Psoas muscle (tissue), 7 donors: ENCODE measurements at regions not wholly inside any gene's neighbourhood (a gene's known extent, or its start where the extent isn't known, plus 50 kb on each side); places are given as distances from the start of the nearest gene placed in this dataset.

Source experiments
- ATAC-seq, 4 donors: fragments of 200-7000 bp; cut with Tn5 transposase; one replicate each; pipeline ENCODE4 v1.9.1; 2020; ENCODE audit warnings: moderate library complexity in 3 of 4, mild to moderate bottlenecking in 2 of 4
- DNase-seq, 2 donors: peaks; one replicate each; pipeline ENCODE4 v3.0.0-alpha.2; 2020
- H3K27ac ChIP-seq: fragments of 200-600 bp; one replicate; pipeline ENCODE4 v1.8.0; 2022
- H3K27me3 ChIP-seq, 3 donors: fragments of 200-600 bp in 1 of 3; one replicate each; pipeline versions ENCODE4 v1.6.1 to v1.8.0; 2013 to 2022; ENCODE audit warnings: low read length in 2 of 3, mild to moderate bottlenecking in 2 of 3, moderate library complexity in 1 of 3; ENCODE audit not compliant: insufficient read depth in 3 of 3
- H3K36me3 ChIP-seq, 2 donors: fragments of 200-600 bp in 1 of 2; one replicate each; pipeline versions ENCODE4 v1.6.1 to v1.8.0; 2013 to 2022; ENCODE audit warnings: low read depth in 1 of 2, mild to moderate bottlenecking in 1 of 2, moderate library complexity in 1 of 2; ENCODE audit not compliant: insufficient read depth in 1 of 2
- H3K4me1 ChIP-seq: fragments of 200-600 bp; one replicate; pipeline ENCODE4 v1.8.0; 2022
- H3K4me3 ChIP-seq: fragments of 200-600 bp; one replicate; pipeline ENCODE4 v1.8.0; 2022; ENCODE audit warnings: mild to moderate bottlenecking
- H3K9me3 ChIP-seq: fragments of 200-600 bp; one replicate; pipeline ENCODE4 v1.8.0; 2022
- CTCF ChIP-seq: fragments of 200-600 bp; IDR thresholded peaks from one replicate; pipeline ENCODE4 v1.8.0; 2022; ENCODE audit warnings: antibody characterized with exemption
- WGBS, 3 donors: extraction: QIAGEN DNeasy Blood & Tissue Kit; methylation state at CpG; one replicate each; pipeline versions ENCODE4 v1.1.6 to v1.1.7; 2013; 5-methylcytosine and 5-hydroxymethylcytosine counted together
- intact Hi-C, 2 donors: fragments of 100-400 bp; cut with DNase I; formaldehyde crosslinking; loops; one replicate each; pipeline versions ENCODE4 v1.11.0 to v1.14.2; 2022
- donor health status: healthy with polysubstance abuse.
- donor health status: DM: no; HTN: no; CAD: no; lungs with moderate emphysema.
- donor health status: Bipolar disorder and iron deficiency.
- donor health status: healthy.
- donor health status: DM: yes; HTN: yes; CAD: no.
- donor health status: DM: no; HTN: no; CAD: no.
- donor health status: DM: yes; HTN: yes; CAD: no.

- Histone ChIP-seq H3K4me3 (no peak overlapping the region), H3K4me1 (no peaks in the 10 kb centered on the region), H3K27me3 (no peaks in the 10 kb centered on the region), H3K36me3 (no peaks in the 10 kb centered on the region), H3K9me3 (no peaks in the 10 kb centered on the region), H3K27ac (no peak overlapping the region)
- intact Hi-C loops, result no loop called here
- TF ChIP-seq CTCF, result no peak
- no peak for ATAC-seq
- 22 to 68% (median 60%) methylated on average over 1 of the region's 1 CpG for WGBS, 3 donors
- DNase-seq, result no peak
Measured at GRCh38 chr9:103913899-103914298, 180.2 kb upstream of the SMC2 start.

- intact Hi-C loops, result no loop called here
- TF ChIP-seq CTCF, result no peak
- H3K27me3 ChIP-seq, result no peaks in the 10 kb centered on the region
- no peak overlapping the region for H3K4me3 ChIP-seq
- DNase-seq, result no peak
- no peak overlapping the region for H3K27ac ChIP-seq
- no peak for ATAC-seq
- WGBS, 3 donors, result 74 to 86% (median 76%) methylated on average over 5 of the region's 5 CpGs
- H3K4me1 ChIP-seq, result no peaks in the 10 kb centered on the region
- no peaks in the 10 kb centered on the region for H3K9me3 ChIP-seq
- H3K36me3 ChIP-seq, result no peaks in the 10 kb centered on the region
Measured at GRCh38 chr9:103919605-103920209, 174.4 kb upstream of the SMC2 start.

DNA sequence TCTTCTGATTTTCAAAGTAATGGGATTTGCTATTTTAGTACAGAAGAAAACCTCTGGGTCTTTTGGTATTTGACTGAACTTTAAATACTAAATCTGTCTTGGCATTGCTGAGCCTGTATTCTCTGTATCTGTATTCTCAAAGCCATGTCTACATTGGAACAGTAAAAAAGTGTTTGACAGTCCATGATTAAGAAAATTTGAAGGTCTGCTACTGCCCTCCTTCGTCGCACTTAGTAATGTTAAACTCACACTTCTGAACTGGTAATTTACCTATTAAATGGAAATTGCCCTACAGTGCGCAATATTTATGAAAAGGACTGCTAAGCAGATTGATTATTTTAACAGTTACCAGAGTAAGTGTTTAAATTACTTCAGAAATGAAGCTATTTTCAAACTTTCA lies 165.7 kb upstream of the SMC2 start:
- DNase-seq, result no peak
- H3K27ac ChIP-seq, result no peak overlapping the region
- no peak for TF ChIP-seq CTCF
- intact Hi-C loops, result no loop called here
- H3K9me3 ChIP-seq, result no peaks in the 10 kb centered on the region
- no peaks in the 10 kb centered on the region for H3K27me3 ChIP-seq
- H3K4me1 ChIP-seq, result no peaks in the 10 kb centered on the region
- no peak overlapping the region for H3K4me3 ChIP-seq
- no peak for ATAC-seq
- WGBS, 3 donors, result 82 to 85% (median 83%) methylated on average over 3 of the region's 3 CpGs
- no peaks in the 10 kb centered on the region for H3K36me3 ChIP-seq

DNA sequence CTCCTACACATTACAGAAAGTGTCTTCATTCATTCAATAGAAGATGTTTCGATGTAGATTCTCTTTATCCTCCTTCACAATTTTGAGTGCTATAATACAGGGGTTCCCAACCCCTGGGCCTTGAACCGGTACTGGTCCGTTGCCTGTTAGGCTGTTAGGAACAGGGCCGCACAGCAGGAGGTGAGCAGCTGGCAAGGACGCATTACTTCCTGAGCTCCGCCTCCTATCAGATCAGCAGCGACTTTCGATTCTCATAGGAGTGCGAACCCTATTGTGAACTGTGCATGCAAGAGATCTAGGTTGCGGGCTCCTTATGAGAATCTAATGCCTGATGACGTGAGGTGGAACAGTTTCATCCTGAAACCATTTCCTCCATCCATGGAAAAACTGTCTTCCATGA lies 153.0 kb upstream of the SMC2 start:
- Histone ChIP-seq H3K4me1 (no peaks in the 10 kb centered on the region), H3K27ac (no peak overlapping the region), H3K27me3 (no peaks in the 10 kb centered on the region), H3K9me3 (no peaks in the 10 kb centered on the region), H3K36me3 (no peaks in the 10 kb centered on the region), H3K4me3 (no peak overlapping the region)
- intact Hi-C loops, result no loop called here
- ATAC-seq, result no peak
- TF ChIP-seq CTCF, result no peak
- 84 to 85% (median 84%) methylated on average over 11 of the region's 11 CpGs for WGBS, 3 donors
- no peak for DNase-seq

- DNase-seq, result no peak
- TF ChIP-seq CTCF, result no peak
- no peak for ATAC-seq
- 82 to 92% (median 87%) methylated on average over 2 of the region's 2 CpGs for WGBS, 3 donors
- Histone ChIP-seq H3K9me3 (no peaks in the 10 kb centered on the region), H3K4me1 (no peaks in the 10 kb centered on the region), H3K27me3 (no peaks in the 10 kb centered on the region), H3K4me3 (no peak overlapping the region), H3K36me3 (no peaks in the 10 kb centered on the region), H3K27ac (no peak overlapping the region)
- intact Hi-C loops, result no loop called here
Measured at GRCh38 chr9:103942200-103942599, 151.9 kb upstream of the SMC2 start.
